Thyroid gland (tissue), 4 donors: ENCODE measurements at regions not wholly inside any gene's neighbourhood (a gene's known extent, or its start where the extent isn't known, plus 50 kb on each side); places are given as distances from the start of the nearest gene placed in this dataset.

Source experiments
- DNase-seq, 2 donors: peaks; one replicate each; pipeline ENCODE4 v3.0.0-alpha.2; 2019
- H3K27ac ChIP-seq, 3 donors: fragments of 200-600 bp; sonication (generic); 1 replicate in 2 of 3; 2 replicates in 1 of 3; pipeline ENCODE4 v1.5.1; 2016 to 2019; ENCODE audit warnings: mild to moderate bottlenecking in 1 of 3, moderate library complexity in 1 of 3
- H3K27me3 ChIP-seq: fragments of 200-600 bp; sonication (generic); one replicate; pipeline ENCODE4 v1.5.1; 2019
- H3K36me3 ChIP-seq, 2 donors: fragments of 200-600 bp; sonication (generic); one replicate each; pipeline ENCODE4 v1.5.1; 2016 to 2019
- H3K4me1 ChIP-seq, 2 donors: fragments of 200-600 bp; sonication (generic); one replicate each; pipeline ENCODE4 v1.5.1; 2017 to 2019
- H3K4me3 ChIP-seq, 3 donors: fragments of 200-600 bp; sonication (generic); replicated peaks in 1 of 3; 1 replicate in 2 of 3; 2 replicates in 1 of 3; pipeline ENCODE4 v1.5.1; 2016; ENCODE audit warnings: mild to moderate bottlenecking in 1 of 3
- H3K9me3 ChIP-seq: fragments of 200-600 bp; sonication (generic); one replicate; pipeline ENCODE4 v1.5.1; 2017
- POLR2A ChIP-seq, 2 donors: fragments of 450-650 bp; IDR thresholded peaks; one replicate each; pipeline ENCODE4 v1.6.1; 2017; ENCODE audit warnings: antibody characterized with exemption in 2 of 2, mild to moderate bottlenecking in 2 of 2, moderate library complexity in 1 of 2
- WGBS, 2 donors: methylation state at CpG; one replicate each; pipeline ENCODE4 v1.1.5; 2017; 5-methylcytosine and 5-hydroxymethylcytosine counted together
- intact Hi-C: fragments of 100-400 bp; cut with DNase I; formaldehyde crosslinking; loops from one replicate; pipeline ENCODE4 v1.15.1; 2023
- TF ChIP-seq, protein P1 (sequence below), 6 experiments: fragments of 200-600 bp in 3 of 6; fragments of 450-650 bp in 3 of 6; sonication (generic) in 3 of 6; IDR thresholded peaks; one replicate each; pipeline ENCODE4 v1.5.1; 2016 to 2019; ENCODE audit warnings: antibody characterized with exemption in 6 of 6, mild to moderate bottlenecking in 2 of 6, inconsistent platforms in 1 of 6, moderate library complexity in 1 of 6

- Histone ChIP-seq H3K9me3 (no peaks in the 10 kb centered on the region), H3K27me3 (no peaks in the 10 kb centered on the region), H3K36me3 (no peaks in the 10 kb centered on the region), H3K27ac (peak overlapping the region in 1 of 3 donors; percentile 44), H3K4me3 (no peak overlapping the region), H3K4me1 (no peaks in the 10 kb centered on the region)
- whole genome bisulfite sequencing, 2 donors = 43 to 51% methylated on average over 5 of the region's 5 CpGs
- intact Hi-C loops = no loop called here
- TF ChIP-seq POLR2A (IDR thresholded peaks at IDR 0.05) = no peak
- TF ChIP-seq, protein P1, sequence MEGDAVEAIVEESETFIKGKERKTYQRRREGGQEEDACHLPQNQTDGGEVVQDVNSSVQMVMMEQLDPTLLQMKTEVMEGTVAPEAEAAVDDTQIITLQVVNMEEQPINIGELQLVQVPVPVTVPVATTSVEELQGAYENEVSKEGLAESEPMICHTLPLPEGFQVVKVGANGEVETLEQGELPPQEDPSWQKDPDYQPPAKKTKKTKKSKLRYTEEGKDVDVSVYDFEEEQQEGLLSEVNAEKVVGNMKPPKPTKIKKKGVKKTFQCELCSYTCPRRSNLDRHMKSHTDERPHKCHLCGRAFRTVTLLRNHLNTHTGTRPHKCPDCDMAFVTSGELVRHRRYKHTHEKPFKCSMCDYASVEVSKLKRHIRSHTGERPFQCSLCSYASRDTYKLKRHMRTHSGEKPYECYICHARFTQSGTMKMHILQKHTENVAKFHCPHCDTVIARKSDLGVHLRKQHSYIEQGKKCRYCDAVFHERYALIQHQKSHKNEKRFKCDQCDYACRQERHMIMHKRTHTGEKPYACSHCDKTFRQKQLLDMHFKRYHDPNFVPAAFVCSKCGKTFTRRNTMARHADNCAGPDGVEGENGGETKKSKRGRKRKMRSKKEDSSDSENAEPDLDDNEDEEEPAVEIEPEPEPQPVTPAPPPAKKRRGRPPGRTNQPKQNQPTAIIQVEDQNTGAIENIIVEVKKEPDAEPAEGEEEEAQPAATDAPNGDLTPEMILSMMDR (IDR thresholded peaks at IDR 0.05) = no peak
- DNase-seq = peak; percentile 65 to 69
These were observed 203.9 kb upstream of the COL3A1 start for GRCh38 chr2:188770296-188770695.

DNA sequence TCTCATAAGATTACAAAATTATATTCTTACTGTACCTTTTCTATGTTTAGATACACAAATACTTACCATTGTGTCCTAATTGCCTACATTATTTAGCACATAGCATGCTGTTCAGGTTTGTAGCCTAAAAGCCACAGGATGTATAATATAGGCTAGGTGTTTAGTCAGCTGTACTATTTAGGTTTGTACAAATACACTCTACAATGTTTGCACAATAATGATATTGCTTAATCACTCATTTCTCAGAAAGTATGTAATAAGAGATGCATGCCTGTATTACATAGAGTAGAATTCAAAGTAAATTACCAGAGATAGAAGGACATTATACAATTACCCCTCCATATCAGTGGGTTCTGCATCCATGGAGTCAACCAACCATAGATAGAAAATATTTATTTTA is 201.1 kb upstream of the COL3A1 start:
- DNase-seq = no peak
- H3K4me1 ChIP-seq = no peaks in the 10 kb centered on the region
- no peaks in the 10 kb centered on the region for H3K27me3 ChIP-seq
- intact Hi-C loops = no loop called here
- no peaks in the 10 kb centered on the region for H3K9me3 ChIP-seq
- no peak overlapping the region for H3K4me3 ChIP-seq
- H3K36me3 ChIP-seq = no peaks in the 10 kb centered on the region
- H3K27ac ChIP-seq = no peak overlapping the region
- TF ChIP-seq, protein P1 (IDR thresholded peaks at IDR 0.05) = no peak
- no peak for TF ChIP-seq POLR2A (IDR thresholded peaks at IDR 0.05)

DNA sequence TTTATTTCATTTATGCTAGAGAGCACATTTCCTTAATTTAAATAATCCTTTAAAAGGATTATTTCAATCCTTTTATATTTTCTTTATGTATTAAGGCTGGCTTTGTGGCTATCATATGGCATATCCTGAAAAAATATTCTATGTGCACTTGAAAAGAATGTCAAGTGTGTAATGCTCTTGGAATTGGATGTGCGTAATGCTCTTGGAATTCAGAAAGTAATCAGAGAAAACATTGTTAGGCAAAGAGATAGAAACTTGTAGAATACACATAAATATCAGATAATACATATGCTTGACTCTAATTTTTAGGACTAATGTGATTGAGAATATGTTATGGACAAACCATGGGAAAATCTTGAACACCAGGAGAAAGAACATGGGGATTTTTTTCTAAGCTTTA is 197.5 kb upstream of the COL3A1 start:
- 97% methylated on average over 1 of the region's 1 CpG for WGBS, 2 donors
- Histone ChIP-seq H3K36me3 (no peaks in the 10 kb centered on the region), H3K9me3 (no peaks in the 10 kb centered on the region), H3K4me3 (no peak overlapping the region), H3K27me3 (no peaks in the 10 kb centered on the region), H3K4me1 (no peaks in the 10 kb centered on the region), H3K27ac (no peak overlapping the region)
- intact Hi-C loops = no loop called here
- TF ChIP-seq, protein P1 (IDR thresholded peaks at IDR 0.05) = no peak
- no peak for TF ChIP-seq POLR2A (IDR thresholded peaks at IDR 0.05)
- DNase-seq = no peak

- H3K36me3 ChIP-seq = no peaks in the 10 kb centered on the region
- H3K4me1 ChIP-seq = peaks cover 11 to 31% of the 10 kb centered on the region in 2 donors
- TF ChIP-seq, protein P1 (IDR thresholded peaks at IDR 0.05) = no peak
- TF ChIP-seq POLR2A (IDR thresholded peaks at IDR 0.05) = no peak
- H3K4me3 ChIP-seq = no peak overlapping the region
- DNase-seq = no peak
- no peak overlapping the region for H3K27ac ChIP-seq
- H3K27me3 ChIP-seq = no peaks in the 10 kb centered on the region
- 94 to 95% methylated on average over 1 of the region's 1 CpG for WGBS, 2 donors
- intact Hi-C loops = no loop called here
- H3K9me3 ChIP-seq = no peaks in the 10 kb centered on the region
These were observed 189.9 kb upstream of the COL3A1 start for GRCh38 chr2:188784269-188784762.

DNA sequence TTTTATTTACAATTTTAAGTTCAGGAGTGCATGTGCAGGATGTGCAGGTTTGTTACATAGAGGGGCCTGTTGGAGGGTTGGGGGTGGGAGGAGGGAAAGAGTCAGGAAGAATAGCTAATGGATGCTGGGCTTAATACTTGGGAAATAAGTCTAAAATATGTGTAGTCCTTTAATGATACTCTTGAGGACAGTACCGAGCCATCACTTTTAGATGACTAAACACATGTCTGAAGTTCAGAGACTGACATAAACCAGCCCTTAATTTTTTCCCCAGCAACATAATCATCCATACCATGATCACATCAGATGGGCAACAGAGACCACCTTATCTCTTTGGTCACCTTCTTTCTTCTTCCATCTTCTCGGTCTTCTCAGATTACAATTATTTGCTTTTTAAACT is 189.1 kb upstream of the COL3A1 start:
- intact Hi-C loops = no loop called here

More for the DNA sequence above, 189.1 kb upstream of the COL3A1 start:
- peaks cover 11 to 31% of the 10 kb centered on the region in 2 donors for H3K4me1 ChIP-seq
- H3K27ac ChIP-seq = no peak overlapping the region
- no peaks in the 10 kb centered on the region for H3K27me3 ChIP-seq
- H3K4me3 ChIP-seq = no peak overlapping the region
- no peaks in the 10 kb centered on the region for H3K9me3 ChIP-seq
- no peak for DNase-seq
- TF ChIP-seq POLR2A (IDR thresholded peaks at IDR 0.05) = no peak
- TF ChIP-seq, protein P1 (IDR thresholded peaks at IDR 0.05) = no peak
- H3K36me3 ChIP-seq = no peaks in the 10 kb centered on the region
- 82 to 94% methylated on average over 2 of the region's 2 CpGs for WGBS, 2 donors
